Brain microvascular endothelial cell (primary cell): ENCODE measurements at regions not wholly inside any gene's neighbourhood (a gene's known extent, or its start where the extent isn't known, plus 50 kb on each side); places are given as distances from the start of the nearest gene placed in this dataset.

Source experiments
- DNase-seq: peaks from one replicate; pipeline ENCODE4 v3.0.0-alpha.2; 2020
- H3K27ac ChIP-seq: fragments of 250-450 bp; sonication (Bioruptor Pico); 2 replicates; pipeline ENCODE4 v1.5.1; 2020; ENCODE audit warnings: mild to moderate bottlenecking, moderate library complexity
- H3K27me3 ChIP-seq: fragments of 250-450 bp; sonication (Bioruptor Pico); replicated peaks from 2 replicates; pipeline ENCODE4 v1.5.1; 2020; ENCODE audit warnings: mild to moderate bottlenecking
- H3K36me3 ChIP-seq: fragments of 250-450 bp; sonication (Bioruptor Pico); replicated peaks from 2 replicates; pipeline ENCODE4 v1.5.1; 2020; ENCODE audit warnings: mild to moderate bottlenecking
- H3K4me3 ChIP-seq: 2 replicates; pipeline ENCODE4 v1.5.1; 2011; ENCODE audit warnings: low read depth, mild to moderate bottlenecking, control low read depth, low read length, moderate library complexity
- CTCF ChIP-seq: IDR thresholded peaks from 2 replicates; pipeline ENCODE4 v1.5.1; 2011; ENCODE audit warnings: low read depth, mild to moderate bottlenecking, moderate library complexity, low read length, control low read depth, inconsistent platforms; ENCODE audit errors: missing control alignments
- in situ Hi-C: cut with HindIII; loops from 2 replicates; pipeline ENCODE4 v1.10.0; 2017; ENCODE audit warnings: low sequenced_read_pairs, low pct_ligation_motif_present

- Histone ChIP-seq H3K27ac (peak overlapping the region; percentile 79), H3K4me3 (no peak overlapping the region), H3K27me3 (no peaks in the 10 kb centered on the region), H3K36me3 (no peaks in the 10 kb centered on the region)
- peak; percentile 5 for TF ChIP-seq CTCF
- no peak for DNase-seq
- in situ Hi-C loops = no loop called here
Measured at GRCh38 chr20:23148731-23149570, 62.8 kb upstream of the CD93 start.

GRCh38 chr20:23147964-23148730 lies 62.0 kb upstream of the CD93 start:
- Histone ChIP-seq H3K36me3 (no peaks in the 10 kb centered on the region), H3K27ac (peak overlapping the region; percentile 79), H3K27me3 (no peaks in the 10 kb centered on the region), H3K4me3 (no peak overlapping the region)
- in situ Hi-C loops = no loop called here
- peak; percentile 73 for DNase-seq
- TF ChIP-seq CTCF = no peak

GRCh38 chr20:23147647-23147963 lies 61.5 kb upstream of the CD93 start:
- Histone ChIP-seq H3K27me3 (no peaks in the 10 kb centered on the region), H3K4me3 (no peak overlapping the region), H3K27ac (peak overlapping the region; percentile 79), H3K36me3 (no peaks in the 10 kb centered on the region)
- no peak for DNase-seq
- in situ Hi-C loops = no loop called here
- TF ChIP-seq CTCF = no peak

- no peak for DNase-seq
- in situ Hi-C loops = no loop called here
- peak overlapping the region; percentile 79 for H3K27ac ChIP-seq
Measured at GRCh38 chr20:23146857-23147637, 60.9 kb upstream of the CD93 start.

GRCh38 chr20:23146181-23146580 lies 60.1 kb upstream of the CD93 start:
- Histone ChIP-seq H3K27ac (no peak overlapping the region), H3K27me3 (no peaks in the 10 kb centered on the region), H3K36me3 (no peaks in the 10 kb centered on the region), H3K4me3 (no peak overlapping the region)
- TF ChIP-seq CTCF = no peak
- in situ Hi-C loops = no loop called here
- no peak for DNase-seq

More at GRCh38 chr20:23146857-23147637, 60.9 kb upstream of the CD93 start:
- TF ChIP-seq CTCF = no peak
- no peak overlapping the region for H3K4me3 ChIP-seq
- H3K36me3 ChIP-seq = no peaks in the 10 kb centered on the region
- no peaks in the 10 kb centered on the region for H3K27me3 ChIP-seq
